Upper lobe of left lung (tissue), 4 donors: ENCODE measurements at regions not wholly inside any gene's neighbourhood (a gene's known extent, or its start where the extent isn't known, plus 50 kb on each side); places are given as distances from the start of the nearest gene placed in this dataset.

Experiments used
- CTCF ChIP-seq, 6 experiments: fragments of 450-650 bp in 4 of 6; fragments of 200-600 bp in 2 of 6; sonication (generic) in 2 of 6; IDR thresholded peaks; one replicate each; pipeline ENCODE4 v1.5.1; 2016 to 2019; ENCODE audit warnings: antibody characterized with exemption in 6 of 6
- POLR2A ChIP-seq, 4 donors: fragments of 450-650 bp; IDR thresholded peaks; one replicate each; pipeline ENCODE4 v1.5.1; 2016 to 2017; ENCODE audit warnings: antibody characterized with exemption in 4 of 4, mild to moderate bottlenecking in 2 of 4
- POLR2AphosphoS5 ChIP-seq, 2 donors: sonication (generic); formaldehyde crosslinking; IDR thresholded peaks; one replicate each; pipeline ENCODE4 v1.5.1; 2017; ENCODE audit warnings: antibody characterized with exemption in 2 of 2

DNA sequence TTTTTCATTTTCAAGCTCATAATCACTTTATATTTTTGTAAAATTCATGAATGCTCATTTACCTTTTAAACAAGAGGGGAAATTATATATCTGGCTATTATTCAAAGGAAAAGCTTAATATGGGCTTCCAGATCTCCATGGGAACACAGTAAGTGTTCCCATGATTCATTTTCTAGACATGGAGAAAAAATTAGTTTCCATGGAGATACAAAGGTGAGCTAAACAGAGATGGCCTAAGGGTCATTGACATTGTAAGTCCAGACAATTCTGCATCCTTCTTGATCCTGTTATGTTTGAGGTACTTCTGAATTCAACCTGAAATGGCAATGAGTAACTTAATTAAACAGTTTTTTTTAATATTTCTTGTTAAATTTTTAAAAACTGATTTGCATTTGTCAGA is 341.4 kb upstream of the PRR16 start:
- TF ChIP-seq CTCF (IDR thresholded peaks at IDR 0.05) (no peak), POLR2A (IDR thresholded peaks at IDR 0.05) (no peak), POLR2AphosphoS5 (IDR thresholded peaks at IDR 0.05) (no peak)
